GM23338 (cell line): ENCODE measurements at regions not wholly inside any gene's neighbourhood (a gene's known extent, or its start where the extent isn't known, plus 50 kb on each side); places are given as distances from the start of the nearest gene placed in this dataset.

Experiments used
- ATAC-seq: fragments of 200-7000 bp; cut with Tn5 transposase; 3 replicates; pipeline ENCODE4 v1.9.1; 2020
- DNase-seq: peaks from one replicate; pipeline ENCODE4 v3.0.0-alpha.2; 2015; ENCODE audit warnings: low spot score
- H2AFZ ChIP-seq: fragments of 200-600 bp; sonication (generic); 2 replicates; pipeline ENCODE4 v1.8.0; 2016; ENCODE audit warnings: antibody characterized with exemption, mild to moderate bottlenecking, moderate library complexity
- H3F3A ChIP-seq: fragments of 200-600 bp; sonication (generic); replicated peaks from 2 replicates; pipeline ENCODE4 v1.8.0; 2017; ENCODE audit warnings: antibody characterized with exemption, mixed run types, low read depth
- H3K27ac ChIP-seq: fragments of 200-600 bp; sonication (generic); 2 replicates; pipeline ENCODE4 v1.6.1; 2016; ENCODE audit warnings: low read depth
- H3K27me3 ChIP-seq: fragments of 200-600 bp; sonication (generic); 2 replicates; pipeline ENCODE4 v1.8.0; 2016; ENCODE audit warnings: mild to moderate bottlenecking, mixed run types, moderate library complexity; ENCODE audit not compliant: insufficient read depth
- H3K36me3 ChIP-seq: fragments of 200-600 bp; sonication (generic); 2 replicates; pipeline ENCODE4 v1.8.0; 2016; ENCODE audit warnings: mild to moderate bottlenecking; ENCODE audit not compliant: insufficient read depth
- H3K4me1 ChIP-seq: fragments of 200-600 bp; sonication (generic); 2 replicates; pipeline ENCODE4 v1.8.0; 2016; ENCODE audit warnings: mild to moderate bottlenecking, moderate library complexity; ENCODE audit not compliant: insufficient read depth
- H3K4me2 ChIP-seq: fragments of 200-600 bp; sonication (generic); 2 replicates; pipeline ENCODE4 v1.7.1; 2017; ENCODE audit warnings: mixed run types
- H3K4me3 ChIP-seq: fragments of 200-600 bp; sonication (generic); 2 replicates; pipeline ENCODE4 v1.6.1; 2016; ENCODE audit warnings: mixed run types
- H3K79me2 ChIP-seq: fragments of 200-600 bp; sonication (generic); replicated peaks from 2 replicates; pipeline ENCODE4 v1.8.0; 2017; ENCODE audit warnings: mild to moderate bottlenecking; ENCODE audit not compliant: insufficient read depth
- H3K9me2 ChIP-seq: fragments of 200-600 bp; sonication (generic); 2 replicates; pipeline ENCODE4 v1.8.0; 2017; ENCODE audit not compliant: insufficient read depth
- H4K20me1 ChIP-seq: fragments of 200-600 bp; sonication (generic); replicated peaks from 2 replicates; pipeline ENCODE4 v1.8.0; 2017; ENCODE audit warnings: mild to moderate bottlenecking; ENCODE audit not compliant: insufficient read depth
- H3K27ac Mint-ChIP-seq: 2 replicates; pipeline ENCODE4 v1.8.0; 2020; ENCODE audit warnings: inconsistent platforms, mild to moderate bottlenecking, moderate library complexity, mixed read lengths
- H3K27me3 Mint-ChIP-seq: 3 replicates; pipeline ENCODE4 v1.8.0; 2022; ENCODE audit warnings: low read depth, mild to moderate bottlenecking, moderate library complexity, mixed read lengths, inconsistent platforms; ENCODE audit not compliant: insufficient read depth, poor library complexity
- H3K36me3 Mint-ChIP-seq: 3 replicates; pipeline ENCODE4 v1.8.0; 2021; ENCODE audit warnings: low read depth, mild to moderate bottlenecking, inconsistent platforms, moderate library complexity, mixed read lengths
- H3K4me1 Mint-ChIP-seq: 3 replicates; pipeline ENCODE4 v1.8.0; 2020; ENCODE audit warnings: mild to moderate bottlenecking, inconsistent platforms, mixed read lengths
- H3K4me3 Mint-ChIP-seq: 3 replicates; pipeline ENCODE4 v1.8.0; 2021; ENCODE audit warnings: moderate library complexity, mild to moderate bottlenecking, inconsistent platforms, mixed read lengths
- H3K9me3 Mint-ChIP-seq: 3 replicates; pipeline ENCODE4 v1.8.0; 2020; ENCODE audit warnings: moderate library complexity, mild to moderate bottlenecking, inconsistent platforms, mixed read lengths
- CREB1 ChIP-seq: fragments of 250-450 bp; sonication (Bioruptor Pico); IDR thresholded peaks from 2 replicates; pipeline ENCODE4 v1.5.0; 2020; ENCODE audit warnings: low read depth, mild to moderate bottlenecking, moderate library complexity
- CTCF ChIP-seq, 2 experiments: fragments of 200-600 bp in 1 of 2; sonication (generic) in 1 of 2; conservative IDR thresholded peaks; 2 replicates each; pipeline versions ENCODE4 v1.5.1 to v1.6.1; 2016 to 2017; ENCODE audit warnings: antibody characterized with exemption in 2 of 2, low read depth in 2 of 2, mild to moderate bottlenecking in 2 of 2, moderate library complexity in 1 of 2
- ETS1 ChIP-seq: IDR thresholded peaks from 2 replicates; pipeline ENCODE4 v1.6.1; 2016; ENCODE audit warnings: antibody characterized with exemption
- EZH2 ChIP-seq: fragments of 200-600 bp; sonication (generic); IDR thresholded peaks from one replicate; pipeline ENCODE4 v1.8.0; 2017; ENCODE audit warnings: antibody characterized with exemption, mild to moderate bottlenecking, low read depth; ENCODE audit not compliant: unreplicated experiment
- EZH2phosphoT487 ChIP-seq: fragments of 200-600 bp; sonication (generic); IDR thresholded peaks from one replicate; pipeline ENCODE4 v1.8.1; 2018; ENCODE audit warnings: antibody characterized with exemption; ENCODE audit not compliant: unreplicated experiment
- JUNB ChIP-seq: IDR thresholded peaks from one replicate; pipeline ENCODE4 v1.6.1; 2016; ENCODE audit warnings: antibody characterized with exemption; ENCODE audit not compliant: unreplicated experiment
- NANOG ChIP-seq: IDR thresholded peaks from 2 replicates; pipeline ENCODE4 v1.6.1; 2016; ENCODE audit warnings: antibody characterized with exemption, borderline replicate concordance
- POLR2AphosphoS5 ChIP-seq: IDR thresholded peaks from 2 replicates; pipeline ENCODE4 v1.6.1; 2016; ENCODE audit warnings: antibody characterized with exemption, low read depth
- REST ChIP-seq: IDR thresholded peaks from one replicate; pipeline ENCODE4 v1.6.1; 2018; ENCODE audit warnings: antibody characterized with exemption; ENCODE audit not compliant: unreplicated experiment
- STAT1 ChIP-seq: IDR thresholded peaks from one replicate; pipeline ENCODE4 v1.6.1; 2016; ENCODE audit warnings: antibody characterized with exemption; ENCODE audit not compliant: unreplicated experiment
- ZNF114 ChIP-seq: fragments of 250-450 bp; sonication (Bioruptor Pico); IDR thresholded peaks from 2 replicates; pipeline ENCODE4 v1.5.0; 2020; ENCODE audit warnings: mild to moderate bottlenecking, moderate library complexity
- ZNF331 ChIP-seq: fragments of 250-450 bp; sonication (Bioruptor Pico); IDR thresholded peaks from 2 replicates; pipeline ENCODE4 v1.5.0; 2020; ENCODE audit warnings: low read depth, mild to moderate bottlenecking, moderate library complexity
- ZNF462 ChIP-seq: fragments of 250-450 bp; sonication (Bioruptor Pico); IDR thresholded peaks from 2 replicates; pipeline ENCODE4 v1.5.0; 2020; ENCODE audit warnings: mild to moderate bottlenecking, moderate library complexity

- DNase-seq: no peak
- Histone ChIP-seq H3K9me2 (no peaks in the 10 kb centered on the region), H3K4me3 (no peak overlapping the region), H3K27me3 (no peaks in the 10 kb centered on the region), H3K36me3 (no peaks in the 10 kb centered on the region), H2AFZ (no peak overlapping the region), H3K79me2 (no peaks in the 10 kb centered on the region), H3K4me2 (no peak overlapping the region), H3F3A (no peaks in the 10 kb centered on the region), H4K20me1 (no peaks in the 10 kb centered on the region), H3K4me1 (no peaks in the 10 kb centered on the region), H3K27ac (no peak overlapping the region)
- H3K9me3 Mint-ChIP-seq: no peaks in the 10 kb centered on the region; the same call in 2 of the 3 replicates
- ATAC-seq: no peak
- no peaks in the 10 kb centered on the region for H3K27me3 Mint-ChIP-seq
- H3K27ac Mint-ChIP-seq: no peak overlapping the region
- TF ChIP-seq ETS1: no peak
- TF ChIP-seq CREB1 (CRISPR knock-in tag): no peak
- no peak for TF ChIP-seq STAT1
- no peak for TF ChIP-seq ZNF331
- no peak for TF ChIP-seq ZNF114
- TF ChIP-seq CTCF (conservative IDR thresholded peaks at IDR 0.05; ENCODE audit: low read depth in 2 of 2): no peak
- TF ChIP-seq JUNB: no peak
- no peak for TF ChIP-seq EZH2
- no peak for TF ChIP-seq POLR2AphosphoS5
- no peak for TF ChIP-seq ZNF462 (CRISPR knock-in tag)
- TF ChIP-seq EZH2phosphoT487: no peak
- no peak for TF ChIP-seq NANOG
- no peak for TF ChIP-seq REST
- no peaks in the 10 kb centered on the region; the same call in 2 of the 3 replicates for H3K36me3 Mint-ChIP-seq
- H3K4me3 Mint-ChIP-seq: no peak overlapping the region
- peaks cover 5% of the 10 kb centered on the region; the same call in 2 of the 3 replicates for H3K4me1 Mint-ChIP-seq
These were observed 181.6 kb upstream of the HS6ST1 start for GRCh38 chr2:128500138-128500800.
